Fibroblast of lung (primary cell): ENCODE measurements at regions not wholly inside any gene's neighbourhood (a gene's known extent, or its start where the extent isn't known, plus 50 kb on each side); places are given as distances from the start of the nearest gene placed in this dataset.

Experiments used
- DNase-seq, 2 donors: peaks; one replicate each; pipeline versions ENCODE4 v3.0.0 to v3.0.0-alpha.2; 2010; ENCODE audit warnings: low read depth in 2 of 2
- H2AFZ ChIP-seq: 2 replicates; pipeline ENCODE4 v1.5.1; 2012; ENCODE audit warnings: low read length, control low read depth, inconsistent platforms
- H3K27ac ChIP-seq: 2 replicates; pipeline ENCODE4 v1.5.1; 2011; ENCODE audit warnings: low read length, control low read depth; ENCODE audit not compliant: insufficient read depth
- H3K27me3 ChIP-seq: 2 replicates; pipeline ENCODE4 v1.5.1; 2011; ENCODE audit warnings: mild to moderate bottlenecking, low read length; ENCODE audit not compliant: control insufficient read depth, insufficient read depth
- H3K36me3 ChIP-seq: 2 replicates; pipeline ENCODE4 v1.5.1; 2011; ENCODE audit warnings: low read length; ENCODE audit not compliant: control insufficient read depth, insufficient read depth
- H3K4me1 ChIP-seq: 2 replicates; pipeline ENCODE4 v1.5.1; 2011; ENCODE audit warnings: low read length; ENCODE audit not compliant: control insufficient read depth, insufficient read depth; ENCODE audit errors: extremely low read depth
- H3K4me2 ChIP-seq: 2 replicates; pipeline ENCODE4 v1.5.1; 2011; ENCODE audit warnings: low read length, control low read depth; ENCODE audit not compliant: insufficient read depth; ENCODE audit errors: extremely low read depth
- H3K4me3 ChIP-seq, 4 experiments: fragments of 200-600 bp in 1 of 4; sonication (generic) in 1 of 4; replicated peaks in 1 of 4; 2 replicates each; pipeline ENCODE4 v1.5.1; 2011 to 2016; ENCODE audit warnings: low read length in 4 of 4, low read depth in 3 of 4, mild to moderate bottlenecking in 3 of 4, control low read depth in 2 of 4, inconsistent platforms in 1 of 4, mixed read lengths in 1 of 4; ENCODE audit not compliant: insufficient read depth in 1 of 4; ENCODE audit errors: control extremely low read depth in 1 of 4
- H3K79me2 ChIP-seq: 2 replicates; pipeline ENCODE4 v1.5.1; 2012; ENCODE audit warnings: mild to moderate bottlenecking, low read length, inconsistent platforms; ENCODE audit not compliant: control insufficient read depth, insufficient read depth
- H3K9ac ChIP-seq: 2 replicates; pipeline ENCODE4 v1.5.1; 2011; ENCODE audit warnings: mild to moderate bottlenecking, low read length, control low read depth; ENCODE audit not compliant: insufficient read depth
- H3K9me3 ChIP-seq: 2 replicates; pipeline ENCODE4 v1.5.1; 2012; ENCODE audit warnings: low read depth, low read length; ENCODE audit not compliant: control insufficient read depth, insufficient read depth
- H4K20me1 ChIP-seq: 2 replicates; pipeline ENCODE4 v1.5.1; 2011; ENCODE audit warnings: low read length; ENCODE audit not compliant: control insufficient read depth, insufficient read depth; ENCODE audit errors: extremely low read depth
- EZH2 ChIP-seq: IDR thresholded peaks from 2 replicates; pipeline ENCODE4 v1.5.1; 2012; ENCODE audit warnings: low read length, control low read depth, mild to moderate bottlenecking; ENCODE audit errors: missing control alignments
- TF ChIP-seq, protein P1 (sequence below), 2 donors: IDR thresholded peaks in 1 of 2; conservative IDR thresholded peaks in 1 of 2; 1 replicate in 1 of 2; 2 replicates in 1 of 2; pipeline ENCODE4 v1.5.1; 2011 to 2012; ENCODE audit warnings: low read length in 2 of 2, control low read depth in 1 of 2, inconsistent platforms in 1 of 2, low read depth in 1 of 2, mild to moderate bottlenecking in 1 of 2

DNA sequence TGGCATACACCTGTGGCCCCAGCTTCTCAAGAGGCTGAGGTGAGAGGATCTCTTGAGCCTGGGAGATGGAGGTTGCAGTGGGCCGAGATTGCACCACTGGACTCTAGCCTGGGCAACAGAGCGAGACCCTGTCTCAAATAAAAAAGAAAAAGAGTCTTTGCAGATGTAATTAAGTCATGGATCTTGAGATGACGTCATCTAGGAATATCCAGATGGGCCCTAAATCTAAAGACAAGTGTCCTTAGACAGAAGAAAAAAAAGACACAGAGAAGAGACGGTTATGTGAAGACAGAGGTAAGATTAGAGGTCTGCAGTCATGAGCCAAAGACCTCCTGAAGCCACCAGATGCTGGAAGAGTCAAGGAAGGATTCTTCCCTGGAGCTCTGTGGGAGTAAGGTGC lies 74.3 kb downstream of the RHOB start:
- Histone ChIP-seq H3K27ac (no peak overlapping the region), H2AFZ (no peak overlapping the region), H3K9ac (no peak overlapping the region), H4K20me1 (no peaks in the 10 kb centered on the region), H3K4me2 (no peak overlapping the region), H3K79me2 (no peaks in the 10 kb centered on the region), H3K4me1 (peaks cover 8% of the 10 kb centered on the region), H3K27me3 (peaks cover 11% of the 10 kb centered on the region), H3K9me3 (no peaks in the 10 kb centered on the region), H3K4me3 (no peak overlapping the region), H3K36me3 (no peaks in the 10 kb centered on the region)
- TF ChIP-seq, protein P1, sequence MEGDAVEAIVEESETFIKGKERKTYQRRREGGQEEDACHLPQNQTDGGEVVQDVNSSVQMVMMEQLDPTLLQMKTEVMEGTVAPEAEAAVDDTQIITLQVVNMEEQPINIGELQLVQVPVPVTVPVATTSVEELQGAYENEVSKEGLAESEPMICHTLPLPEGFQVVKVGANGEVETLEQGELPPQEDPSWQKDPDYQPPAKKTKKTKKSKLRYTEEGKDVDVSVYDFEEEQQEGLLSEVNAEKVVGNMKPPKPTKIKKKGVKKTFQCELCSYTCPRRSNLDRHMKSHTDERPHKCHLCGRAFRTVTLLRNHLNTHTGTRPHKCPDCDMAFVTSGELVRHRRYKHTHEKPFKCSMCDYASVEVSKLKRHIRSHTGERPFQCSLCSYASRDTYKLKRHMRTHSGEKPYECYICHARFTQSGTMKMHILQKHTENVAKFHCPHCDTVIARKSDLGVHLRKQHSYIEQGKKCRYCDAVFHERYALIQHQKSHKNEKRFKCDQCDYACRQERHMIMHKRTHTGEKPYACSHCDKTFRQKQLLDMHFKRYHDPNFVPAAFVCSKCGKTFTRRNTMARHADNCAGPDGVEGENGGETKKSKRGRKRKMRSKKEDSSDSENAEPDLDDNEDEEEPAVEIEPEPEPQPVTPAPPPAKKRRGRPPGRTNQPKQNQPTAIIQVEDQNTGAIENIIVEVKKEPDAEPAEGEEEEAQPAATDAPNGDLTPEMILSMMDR (conservative IDR thresholded peaks at IDR 0.05 in 1 of 2, IDR thresholded peaks at IDR 0.05 in 1 of 2; ENCODE audit: low read depth in 1 of 2, low read length in 2 of 2), result no peak
- no peak for TF ChIP-seq EZH2
- DNase-seq, result no peak

DNA sequence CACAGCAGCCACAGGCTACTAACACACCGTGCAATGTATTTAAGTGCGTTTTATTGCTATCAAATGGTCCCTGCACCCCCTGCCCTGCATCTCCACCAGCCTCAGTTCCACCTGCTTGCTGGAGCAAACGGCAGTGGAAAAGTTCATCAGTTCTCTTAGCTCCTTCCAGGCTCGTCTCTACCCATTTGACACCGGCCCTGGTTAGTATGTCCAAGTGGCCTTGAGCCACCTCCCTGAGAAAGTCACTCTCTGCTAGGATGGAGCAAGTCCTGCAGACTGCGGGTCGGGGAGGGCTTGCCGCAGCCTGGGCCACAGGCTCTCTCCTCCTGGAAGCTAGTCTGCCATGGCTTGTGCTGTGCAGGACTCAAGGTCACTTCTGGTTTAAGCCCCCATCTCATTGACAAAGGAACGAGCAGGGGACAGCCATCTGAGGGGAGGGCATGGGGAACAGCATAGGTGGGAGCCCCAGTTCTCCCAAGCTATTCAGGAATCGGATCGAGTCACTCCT lies 74.9 kb downstream of the RHOB start:
- Histone ChIP-seq H3K9me3 (no peaks in the 10 kb centered on the region), H4K20me1 (no peaks in the 10 kb centered on the region), H3K79me2 (no peaks in the 10 kb centered on the region), H2AFZ (no peak overlapping the region), H3K4me1 (peaks cover 8% of the 10 kb centered on the region), H3K4me3 (no peak overlapping the region), H3K27ac (no peak overlapping the region), H3K9ac (no peak overlapping the region), H3K36me3 (no peaks in the 10 kb centered on the region), H3K27me3 (peaks cover 11% of the 10 kb centered on the region), H3K4me2 (no peak overlapping the region)
- DNase-seq, result no peak
- TF ChIP-seq, protein P1 (conservative IDR thresholded peaks at IDR 0.05 in 1 of 2, IDR thresholded peaks at IDR 0.05 in 1 of 2; ENCODE audit: low read depth in 1 of 2, low read length in 2 of 2), result no peak
- TF ChIP-seq EZH2, result no peak

DNA sequence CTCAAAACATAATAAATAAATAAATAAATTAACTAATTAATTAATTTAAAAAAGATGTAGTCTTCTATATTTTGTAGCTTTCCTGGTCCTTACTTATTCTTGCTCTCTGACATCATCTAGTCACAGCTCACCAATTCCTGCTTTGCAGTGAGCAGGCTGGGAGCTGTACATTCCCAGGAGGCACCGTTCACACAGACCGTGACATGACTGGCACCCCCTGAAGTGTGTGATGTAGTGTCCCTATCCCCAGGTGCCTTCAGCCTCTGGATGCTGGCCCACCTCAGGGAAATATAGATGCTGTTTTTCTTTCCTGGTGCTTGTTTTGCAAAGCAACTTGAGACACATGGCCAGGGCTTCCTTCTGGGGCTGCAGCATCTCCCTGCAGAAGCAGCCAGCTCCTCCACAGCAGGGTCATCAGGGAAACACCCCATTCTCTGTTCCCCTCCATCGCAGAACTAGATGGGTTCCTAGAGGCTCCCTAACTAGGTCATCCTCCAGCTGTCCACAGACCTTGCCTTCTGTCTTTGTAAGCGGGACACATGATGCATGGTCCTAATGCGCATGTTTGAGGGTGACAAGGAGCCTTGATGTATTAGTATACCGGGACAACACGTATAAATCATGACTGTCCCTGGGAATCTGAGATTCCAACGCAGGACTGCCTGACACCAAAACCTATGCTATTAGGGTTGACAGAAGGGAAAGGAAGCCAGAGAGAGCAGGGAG lies 76.4 kb downstream of the RHOB start:
- no peaks in the 10 kb centered on the region for H3K9me3 ChIP-seq
- no peaks in the 10 kb centered on the region for H3K36me3 ChIP-seq
- H3K27me3 ChIP-seq, result peaks cover 11% of the 10 kb centered on the region
- no peak overlapping the region for H2AFZ ChIP-seq
- peaks cover 8% of the 10 kb centered on the region for H3K4me1 ChIP-seq
- TF ChIP-seq EZH2, result no peak
- TF ChIP-seq, protein P1 (conservative IDR thresholded peaks at IDR 0.05 in 1 of 2, IDR thresholded peaks at IDR 0.05 in 1 of 2; ENCODE audit: low read depth in 1 of 2, low read length in 2 of 2), result no peak
- no peak overlapping the region for H3K4me3 ChIP-seq
- H4K20me1 ChIP-seq, result no peaks in the 10 kb centered on the region
- DNase-seq, result no peak
- H3K27ac ChIP-seq, result no peak overlapping the region
- no peak overlapping the region for H3K9ac ChIP-seq
- no peak overlapping the region for H3K4me2 ChIP-seq
- H3K79me2 ChIP-seq, result no peaks in the 10 kb centered on the region
